ENCODE measurements at regions not wholly inside any gene's neighbourhood (a gene's known extent, or its start where the extent isn't known, plus 50 kb on each side); places are given as distances from the start of the nearest gene placed in this dataset.

GRCh38 chr5:32859211-32859641 lies 148.1 kb downstream of the NPR3 start:
- TF ChIP-seq KAT2B (IDR thresholded peaks at IDR 0.05; ENCODE audit: borderline replicate concordance, low read depth, low read length), result no peak
- TF ChIP-seq SMYD3 (CRISPR knock-in tag; IDR thresholded peaks at IDR 0.05), result no peak
- TF ChIP-seq RNF2 (conservative IDR thresholded peaks at IDR 0.05; ENCODE audit: low read depth), result no peak
- no peak for TF ChIP-seq KLF16 (CRISPR knock-in tag; IDR thresholded peaks at IDR 0.05)
- TF ChIP-seq CTCF (CRISPR knock-in tag; IDR thresholded peaks at IDR 0.05), result no peak
- no peak for TF ChIP-seq ZNF232 (CRISPR knock-in tag; IDR thresholded peaks at IDR 0.05; ENCODE audit: borderline replicate concordance)
